OCI-LY7 (cell line): ENCODE measurements at regions not wholly inside any gene's neighbourhood (a gene's known extent, or its start where the extent isn't known, plus 50 kb on each side); places are given as distances from the start of the nearest gene placed in this dataset.

Experiments
- EZH2phosphoT487 ChIP-seq: fragments of 200-600 bp; sonication (generic); IDR thresholded peaks from 2 replicates; pipeline ENCODE4 v1.6.1; 2018; ENCODE audit warnings: low read depth, borderline replicate concordance, mild to moderate bottlenecking, mixed run types, antibody characterized with exemption, low read length, moderate library complexity, mixed read lengths
- TF ChIP-seq, protein P1 (sequence below): fragments of 200-600 bp; sonication (generic); conservative IDR thresholded peaks from 2 replicates; pipeline ENCODE4 v1.5.1; 2014; ENCODE audit warnings: mild to moderate bottlenecking, antibody characterized with exemption, low read length, moderate library complexity, mixed read lengths

DNA sequence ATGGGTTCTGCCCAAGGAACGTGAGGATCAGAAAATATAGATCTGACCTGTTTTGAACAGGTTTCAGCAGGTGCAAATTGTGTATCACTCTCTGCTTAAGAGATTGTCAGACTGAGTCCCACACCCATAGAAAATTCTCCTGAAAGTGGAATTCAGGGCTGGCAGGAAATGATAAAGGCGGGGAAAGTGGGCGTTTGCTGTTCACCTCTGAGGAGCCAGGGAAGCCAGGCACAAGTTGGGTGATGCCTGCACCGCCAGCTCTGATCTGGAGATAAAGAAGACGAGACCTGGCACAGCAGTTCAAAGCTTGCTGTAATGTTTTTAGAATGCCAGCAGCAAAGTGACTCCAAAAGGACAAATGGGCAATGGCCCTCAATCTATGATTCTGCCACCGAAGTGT is 356.5 kb upstream of the SOX5 start:
- TF ChIP-seq, protein P1, sequence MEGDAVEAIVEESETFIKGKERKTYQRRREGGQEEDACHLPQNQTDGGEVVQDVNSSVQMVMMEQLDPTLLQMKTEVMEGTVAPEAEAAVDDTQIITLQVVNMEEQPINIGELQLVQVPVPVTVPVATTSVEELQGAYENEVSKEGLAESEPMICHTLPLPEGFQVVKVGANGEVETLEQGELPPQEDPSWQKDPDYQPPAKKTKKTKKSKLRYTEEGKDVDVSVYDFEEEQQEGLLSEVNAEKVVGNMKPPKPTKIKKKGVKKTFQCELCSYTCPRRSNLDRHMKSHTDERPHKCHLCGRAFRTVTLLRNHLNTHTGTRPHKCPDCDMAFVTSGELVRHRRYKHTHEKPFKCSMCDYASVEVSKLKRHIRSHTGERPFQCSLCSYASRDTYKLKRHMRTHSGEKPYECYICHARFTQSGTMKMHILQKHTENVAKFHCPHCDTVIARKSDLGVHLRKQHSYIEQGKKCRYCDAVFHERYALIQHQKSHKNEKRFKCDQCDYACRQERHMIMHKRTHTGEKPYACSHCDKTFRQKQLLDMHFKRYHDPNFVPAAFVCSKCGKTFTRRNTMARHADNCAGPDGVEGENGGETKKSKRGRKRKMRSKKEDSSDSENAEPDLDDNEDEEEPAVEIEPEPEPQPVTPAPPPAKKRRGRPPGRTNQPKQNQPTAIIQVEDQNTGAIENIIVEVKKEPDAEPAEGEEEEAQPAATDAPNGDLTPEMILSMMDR: no peak
- no peak for TF ChIP-seq EZH2phosphoT487
